Heart left ventricle (tissue), 13 donors: ENCODE measurements at regions not wholly inside any gene's neighbourhood (a gene's known extent, or its start where the extent isn't known, plus 50 kb on each side); places are given as distances from the start of the nearest gene placed in this dataset.

Experiments
- POLR2A ChIP-seq, 2 donors: fragments of 450-650 bp; IDR thresholded peaks; one replicate each; pipeline ENCODE4 v1.6.1; 2017; ENCODE audit warnings: antibody characterized with exemption in 2 of 2, mild to moderate bottlenecking in 2 of 2, moderate library complexity in 2 of 2
- TF ChIP-seq, protein P1 (sequence below), 12 donors: fragments of 200-600 bp; sonication (generic) in 4 of 12; IDR thresholded peaks; one replicate each; pipeline versions ENCODE4 v1.5.0 to v1.8.0; 2018 to 2022; ENCODE audit warnings: antibody characterized with exemption in 12 of 12, mild to moderate bottlenecking in 5 of 12
- donor health status: ischemic (EF 13 %, LVEDD 7.1; RV severe dilation, severe dysfunction).
- donor health status: DM: no; HTN: yes; CAD: no.
- donor health status: DM: no; HTN: no; CAD: no.
- donor health status: ischemic (EF 25% LVEDD 6.9; RV normal size, moderate dysfunction).
- donor health status: ischemic (EF 25% LVEDD 5.7; RV mildly dilated, moderate dysfunction).
- donor health status: ischemic (EF 35%, LVEDD 5.7; RV mildly dilated, moderate dysfunction).
- donor health status: nonischemic (EF 11% LVEDD 7.7; RV severe dilation, severe dysfunction).
- donor health status: DM: yes; HTN: yes; CAD: no.
- donor health status: PGD.
- donor health status: ischemic (EF 29% LVEDD 5.4; RV normal size, mild dysfunction).
- donor health status: nonischemic (EF 23%, LVEDD 6.1; RV moderate dilation, normal function).

- TF ChIP-seq, protein P1, sequence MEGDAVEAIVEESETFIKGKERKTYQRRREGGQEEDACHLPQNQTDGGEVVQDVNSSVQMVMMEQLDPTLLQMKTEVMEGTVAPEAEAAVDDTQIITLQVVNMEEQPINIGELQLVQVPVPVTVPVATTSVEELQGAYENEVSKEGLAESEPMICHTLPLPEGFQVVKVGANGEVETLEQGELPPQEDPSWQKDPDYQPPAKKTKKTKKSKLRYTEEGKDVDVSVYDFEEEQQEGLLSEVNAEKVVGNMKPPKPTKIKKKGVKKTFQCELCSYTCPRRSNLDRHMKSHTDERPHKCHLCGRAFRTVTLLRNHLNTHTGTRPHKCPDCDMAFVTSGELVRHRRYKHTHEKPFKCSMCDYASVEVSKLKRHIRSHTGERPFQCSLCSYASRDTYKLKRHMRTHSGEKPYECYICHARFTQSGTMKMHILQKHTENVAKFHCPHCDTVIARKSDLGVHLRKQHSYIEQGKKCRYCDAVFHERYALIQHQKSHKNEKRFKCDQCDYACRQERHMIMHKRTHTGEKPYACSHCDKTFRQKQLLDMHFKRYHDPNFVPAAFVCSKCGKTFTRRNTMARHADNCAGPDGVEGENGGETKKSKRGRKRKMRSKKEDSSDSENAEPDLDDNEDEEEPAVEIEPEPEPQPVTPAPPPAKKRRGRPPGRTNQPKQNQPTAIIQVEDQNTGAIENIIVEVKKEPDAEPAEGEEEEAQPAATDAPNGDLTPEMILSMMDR (IDR thresholded peaks at IDR 0.05), result no peak
- TF ChIP-seq POLR2A (IDR thresholded peaks at IDR 0.05), result no peak
These were observed 75.2 kb upstream of the CDH4 start for GRCh38 chr20:61176874-61177273.
